ENCODE measurements at regions not wholly inside any gene's neighbourhood (a gene's known extent, or its start where the extent isn't known, plus 50 kb on each side); places are given as distances from the start of the nearest gene placed in this dataset.

DNA sequence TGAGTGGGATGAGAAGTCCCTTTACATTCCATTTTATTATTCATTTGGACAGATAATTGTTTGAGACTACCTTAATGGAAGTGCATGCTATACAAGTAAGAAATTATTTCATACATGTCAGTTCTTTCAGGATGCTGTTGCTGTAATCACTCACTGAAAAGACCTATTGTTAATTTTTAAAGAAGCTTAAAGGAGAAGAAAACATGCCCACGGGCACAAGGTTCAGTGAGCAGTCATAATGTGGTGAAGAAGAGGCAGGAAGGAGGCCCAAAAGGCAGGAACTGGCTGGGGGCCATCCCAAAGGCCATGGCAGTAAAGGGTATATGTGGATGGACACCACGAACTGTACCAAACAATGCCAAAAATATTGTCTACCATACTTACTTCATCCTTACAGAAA, 206.0 kb downstream of the LYPLAL1 start:
- no peak overlapping the region for H3K18ac ChIP-seq (ENCODE audit: extremely low read depth, low read length)
- no peak overlapping the region for H3K9ac ChIP-seq (replicated peaks in 1 of 4; ENCODE audit: extremely low read depth in 1 of 4, low read depth in 3 of 4, low read length in 3 of 4)
- H3K4me3 ChIP-seq (ENCODE audit: extremely low read depth in 1 of 4, insufficient read depth in 2 of 4, low read depth in 3 of 4, low read length in 4 of 4): no peak overlapping the region
- DNase-seq (ENCODE audit: low read depth in 1 of 2, low spot score in 2 of 2) (no peak), FAIRE-seq (no peak)
- H2BK12ac ChIP-seq (ENCODE audit: low read depth, low read length): no peak overlapping the region
- no peak overlapping the region for H2BK15ac ChIP-seq (ENCODE audit: low read length)
- no peak overlapping the region for H3K4me2 ChIP-seq (ENCODE audit: insufficient read depth in 1 of 2, low read depth in 2 of 2, low read length in 2 of 2)
- H3K27me3 ChIP-seq (replicated peaks in 1 of 4; ENCODE audit: control insufficient read depth in 3 of 4, extremely low read depth in 1 of 4, insufficient read depth in 3 of 4, low read length in 3 of 4): no peaks in the 10 kb centered on the region
- H4K91ac ChIP-seq (replicated peaks; ENCODE audit: insufficient read length, low read length): no peak overlapping the region
- 89% methylated on average over 2 of the region's 2 CpGs; no CpG with 5 or more reads in 1 of the 2 experiments for WGBS, 2 experiments (ENCODE audit: extremely low coverage in 1 of 2, insufficient coverage in 1 of 2, insufficient read length in 1 of 2, insufficient replicate concordance in 2 of 2, low coverage in 1 of 2, low lambda C conversion rate in 2 of 2, missing lambda C conversion rate in 1 of 2)
- H3K9me3 ChIP-seq (ENCODE audit: insufficient read depth in 2 of 2, low read depth in 1 of 2, low read length in 1 of 2): no peaks in the 10 kb centered on the region
- ChIA-PET POLR2A (ENCODE audit: partially characterized antibody) (no interaction called here), CTCF (ENCODE audit: partially characterized antibody) (interaction anchor here (0.6 to 0.7 kb wide), 2 partner anchors 70 to 940 kb away, joined by 3 read pairs; no protein-coding TSS in a partner anchor)
- H4K5ac ChIP-seq (ENCODE audit: insufficient read length, low read depth, low read length): no peak overlapping the region
- no peak overlapping the region for H3K23ac ChIP-seq (ENCODE audit: insufficient read length)
- no peaks in the 10 kb centered on the region for H3K23me2 ChIP-seq (ENCODE audit: low read depth, low read length)
- H2AFZ ChIP-seq (ENCODE audit: low read length): no peak overlapping the region
- no peak overlapping the region for H3K27ac ChIP-seq (ENCODE audit: low read depth, low read length)
- H2BK120ac ChIP-seq (replicated peaks; ENCODE audit: low read depth, low read length): no peak overlapping the region
- H2AK5ac ChIP-seq (ENCODE audit: low read depth, low read length): no peak overlapping the region
- no peak overlapping the region for H2BK5ac ChIP-seq (ENCODE audit: low read depth, low read length)
- TF ChIP-seq SP1 (IDR thresholded peaks at IDR 0.05; ENCODE audit: low read depth, low read length) (no peak), EGR1 (IDR thresholded peaks at IDR 0.05; ENCODE audit: borderline replicate concordance, low read depth, low read length) (no peak), SIN3A (conservative IDR thresholded peaks at IDR 0.05 in 1 of 2, IDR thresholded peaks at IDR 0.05 in 1 of 2; ENCODE audit: low read depth in 1 of 2, low read length in 2 of 2) (no peak)
- no peak overlapping the region for H2BK20ac ChIP-seq (ENCODE audit: low read length)
- H3K79me2 ChIP-seq (ENCODE audit: control insufficient read depth in 1 of 2, insufficient read depth in 2 of 2, low read length in 2 of 2): no peaks in the 10 kb centered on the region
- no peaks in the 10 kb centered on the region for H3K79me1 ChIP-seq (ENCODE audit: low read depth, low read length)
- no peaks in the 10 kb centered on the region for H4K20me1 ChIP-seq (replicated peaks in 1 of 2; ENCODE audit: control insufficient read depth in 1 of 2, insufficient read depth in 2 of 2, low read length in 2 of 2)
- no peak overlapping the region for H3K56ac ChIP-seq (replicated peaks; ENCODE audit: insufficient read length, low read depth, low read length)
- no peak overlapping the region for H3K4ac ChIP-seq (replicated peaks; ENCODE audit: insufficient read length, low read depth, low read length)
- no peak overlapping the region for H3K14ac ChIP-seq (ENCODE audit: insufficient read length)
- H3K36me3 ChIP-seq (ENCODE audit: control insufficient read depth in 2 of 4, insufficient read depth in 4 of 4, low read length in 3 of 4): no peaks in the 10 kb centered on the region
- no peaks in the 10 kb centered on the region for H3K4me1 ChIP-seq (replicated peaks in 1 of 4; ENCODE audit: control insufficient read depth in 3 of 4, insufficient read depth in 4 of 4, low read length in 3 of 4)
- no peak overlapping the region for H4K8ac ChIP-seq (ENCODE audit: extremely low read depth, insufficient read depth, low read length)
